CD14-positive monocyte (primary cell): ENCODE measurements at regions not wholly inside any gene's neighbourhood (a gene's known extent, or its start where the extent isn't known, plus 50 kb on each side); places are given as distances from the start of the nearest gene placed in this dataset.

ENCODE experiments used
- DNase-seq, 3 donors: peaks; one replicate each; pipeline ENCODE4 v3.0.0-alpha.2; 2011 to 2022
- H2AFZ ChIP-seq: 2 replicates; pipeline ENCODE4 v1.6.0; 2012; ENCODE audit warnings: mild to moderate bottlenecking, low read depth, low read length, inconsistent platforms; ENCODE audit not compliant: insufficient read depth, poor library complexity, severe bottlenecking
- H3K27ac ChIP-seq, 2 donors: 1 replicate in 1 of 2; 2 replicates in 1 of 2; pipeline ENCODE4 v1.5.1; 2012 to 2013; ENCODE audit warnings: low read length in 2 of 2, control low read depth in 1 of 2, inconsistent platforms in 1 of 2, low read depth in 1 of 2, mild to moderate bottlenecking in 1 of 2
- H3K27me3 ChIP-seq, 2 donors: one replicate each; pipeline versions ENCODE4 v1.6.0 to v1.6.1; 2011 to 2013; ENCODE audit warnings: low read length in 2 of 2; ENCODE audit not compliant: control insufficient read depth in 2 of 2, insufficient read depth in 2 of 2
- H3K36me3 ChIP-seq, 2 donors: replicated peaks in 1 of 2; 1 replicate in 1 of 2; 2 replicates in 1 of 2; pipeline versions ENCODE4 v1.5.1 to v1.6.1; 2012 to 2013; ENCODE audit warnings: low read length in 2 of 2, control low read depth in 1 of 2, inconsistent platforms in 1 of 2, mild to moderate bottlenecking in 1 of 2; ENCODE audit not compliant: insufficient read depth in 2 of 2, control insufficient read depth in 1 of 2
- H3K4me1 ChIP-seq, 2 donors: 1 replicate in 1 of 2; 2 replicates in 1 of 2; pipeline versions ENCODE4 v1.5.1 to v1.6.1; 2012 to 2013; ENCODE audit warnings: low read length in 2 of 2, control low read depth in 1 of 2, inconsistent platforms in 1 of 2, mild to moderate bottlenecking in 1 of 2, moderate library complexity in 1 of 2; ENCODE audit not compliant: insufficient read depth in 2 of 2, control insufficient read depth in 1 of 2
- H3K4me2 ChIP-seq: replicated peaks from 2 replicates; pipeline ENCODE3; 2012; ENCODE audit warnings: low read length, moderate library complexity, mild to moderate bottlenecking; ENCODE audit not compliant: poor library complexity, severe bottlenecking; ENCODE audit errors: extremely low read depth
- H3K4me3 ChIP-seq, 3 experiments: fragments of 200-600 bp in 1 of 3; sonication (generic) in 1 of 3; replicated peaks in 1 of 3; 1 replicate in 2 of 3; 2 replicates in 1 of 3; pipeline ENCODE4 v1.5.1; 2011 to 2013; ENCODE audit warnings: low read length in 3 of 3, mild to moderate bottlenecking in 3 of 3, control low read depth in 2 of 3, low read depth in 2 of 3, inconsistent platforms in 1 of 3, moderate library complexity in 1 of 3
- H3K79me2 ChIP-seq: 2 replicates; pipeline ENCODE4 v1.6.0; 2012; ENCODE audit warnings: mild to moderate bottlenecking, control low read depth, inconsistent platforms, low read length, moderate library complexity; ENCODE audit not compliant: insufficient read depth
- H3K9ac ChIP-seq: 2 replicates; pipeline ENCODE4 v1.6.0; 2017; ENCODE audit warnings: low read length, mild to moderate bottlenecking; ENCODE audit not compliant: insufficient read depth, poor library complexity, severe bottlenecking
- H3K9me3 ChIP-seq, 2 donors: replicated peaks in 1 of 2; 1 replicate in 1 of 2; 2 replicates in 1 of 2; pipeline versions ENCODE4 v1.5.1 to v1.6.1; 2012 to 2013; ENCODE audit warnings: low read length in 2 of 2, control low read depth in 1 of 2; ENCODE audit not compliant: control insufficient read depth in 1 of 2, insufficient read depth in 1 of 2
- H4K20me1 ChIP-seq: 2 replicates; pipeline ENCODE4 v1.6.0; 2012; ENCODE audit warnings: mild to moderate bottlenecking, low read length, control low read depth, moderate library complexity; ENCODE audit not compliant: insufficient read depth
- H3K27ac Mint-ChIP-seq, 7 donors: one replicate each; pipeline ENCODE4 v1.8.0; 2020; ENCODE audit warnings: mild to moderate bottlenecking in 7 of 7, mixed read lengths in 7 of 7, moderate library complexity in 6 of 7, inconsistent platforms in 2 of 7
- H3K27me3 Mint-ChIP-seq, 3 donors: one replicate each; pipeline ENCODE4 v1.8.0; 2021 to 2022; ENCODE audit warnings: low read depth in 3 of 3, mild to moderate bottlenecking in 3 of 3, mixed read lengths in 3 of 3, moderate library complexity in 3 of 3, inconsistent platforms in 1 of 3
- H3K36me3 Mint-ChIP-seq, 2 donors: one replicate each; pipeline ENCODE4 v1.8.0; 2020; ENCODE audit warnings: mixed read lengths in 2 of 2, inconsistent platforms in 1 of 2, mild to moderate bottlenecking in 1 of 2
- H3K4me1 Mint-ChIP-seq: one replicate; pipeline ENCODE4 v1.8.0; 2020; ENCODE audit warnings: mild to moderate bottlenecking, mixed read lengths
- H3K4me3 Mint-ChIP-seq, 2 donors: one replicate each; pipeline ENCODE4 v1.8.0; 2020; ENCODE audit warnings: mild to moderate bottlenecking in 2 of 2, mixed read lengths in 2 of 2, moderate library complexity in 1 of 2
- H3K9me3 Mint-ChIP-seq, 7 donors: one replicate each; pipeline ENCODE4 v1.8.0; 2020 to 2022; ENCODE audit warnings: mixed read lengths in 7 of 7, mild to moderate bottlenecking in 6 of 7, moderate library complexity in 6 of 7, inconsistent platforms in 2 of 7
- WGBS: methylation state at CpG from one replicate; pipeline ENCODE4 v1.1.5; 2013; ENCODE audit warnings: missing lambda C conversion rate; ENCODE audit not compliant: insufficient coverage; 5-methylcytosine and 5-hydroxymethylcytosine counted together
- intact Hi-C, 2 donors: fragments of 100-400 bp; cut with micrococcal nuclease; formaldehyde crosslinking; loops; one replicate each; pipeline versions ENCODE4 v1.15.0 to v1.15.1; 2023
- TF ChIP-seq, protein P1 (sequence below): fragments of 200-600 bp; IDR thresholded peaks from one replicate; pipeline ENCODE4 v1.8.0; 2022; ENCODE audit warnings: antibody characterized with exemption, mild to moderate bottlenecking

DNA sequence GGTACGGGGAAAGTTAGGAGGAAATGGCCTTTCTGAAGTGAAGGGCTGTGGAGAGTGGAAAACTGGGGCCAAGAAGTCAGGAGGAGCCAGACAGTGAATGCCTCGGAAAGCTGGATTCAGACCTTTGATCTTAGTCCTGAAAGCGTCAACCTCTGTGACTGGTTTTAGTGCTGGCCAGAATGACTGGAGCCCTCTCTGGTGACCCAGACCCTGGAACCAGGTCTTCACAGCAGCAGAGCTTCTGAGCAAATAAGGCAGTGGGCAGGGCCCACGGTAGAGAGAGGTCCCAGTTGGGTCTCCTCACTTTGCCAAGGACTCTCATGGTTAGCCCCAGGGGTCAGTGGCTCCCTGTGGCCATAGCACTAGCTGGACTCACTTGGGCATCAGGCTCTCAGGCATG lies 157.7 kb upstream of the EEPD1 start:
- Mint-ChIP-seq H3K4me1 (no peaks in the 10 kb centered on the region), H3K36me3 (no peaks in the 10 kb centered on the region), H3K9me3 (peaks cover 0 to 3% (median 0%) of the 10 kb centered on the region in 7 donors), H3K4me3 (no peak overlapping the region), H3K27me3 (peaks cover 0 to 2% (median 0%) of the 10 kb centered on the region in 3 donors), H3K27ac (no peak overlapping the region)
- H3K4me3 ChIP-seq, result no peak overlapping the region
- H3K4me1 ChIP-seq, result no peaks in the 10 kb centered on the region
- no peaks in the 10 kb centered on the region for H3K79me2 ChIP-seq
- DNase-seq, result no peak
- no peaks in the 10 kb centered on the region for H3K27me3 ChIP-seq
- H3K27ac ChIP-seq, result no peak overlapping the region
- H3K36me3 ChIP-seq, result no peaks in the 10 kb centered on the region
- H3K4me2 ChIP-seq, result no peak overlapping the region
- TF ChIP-seq, protein P1, sequence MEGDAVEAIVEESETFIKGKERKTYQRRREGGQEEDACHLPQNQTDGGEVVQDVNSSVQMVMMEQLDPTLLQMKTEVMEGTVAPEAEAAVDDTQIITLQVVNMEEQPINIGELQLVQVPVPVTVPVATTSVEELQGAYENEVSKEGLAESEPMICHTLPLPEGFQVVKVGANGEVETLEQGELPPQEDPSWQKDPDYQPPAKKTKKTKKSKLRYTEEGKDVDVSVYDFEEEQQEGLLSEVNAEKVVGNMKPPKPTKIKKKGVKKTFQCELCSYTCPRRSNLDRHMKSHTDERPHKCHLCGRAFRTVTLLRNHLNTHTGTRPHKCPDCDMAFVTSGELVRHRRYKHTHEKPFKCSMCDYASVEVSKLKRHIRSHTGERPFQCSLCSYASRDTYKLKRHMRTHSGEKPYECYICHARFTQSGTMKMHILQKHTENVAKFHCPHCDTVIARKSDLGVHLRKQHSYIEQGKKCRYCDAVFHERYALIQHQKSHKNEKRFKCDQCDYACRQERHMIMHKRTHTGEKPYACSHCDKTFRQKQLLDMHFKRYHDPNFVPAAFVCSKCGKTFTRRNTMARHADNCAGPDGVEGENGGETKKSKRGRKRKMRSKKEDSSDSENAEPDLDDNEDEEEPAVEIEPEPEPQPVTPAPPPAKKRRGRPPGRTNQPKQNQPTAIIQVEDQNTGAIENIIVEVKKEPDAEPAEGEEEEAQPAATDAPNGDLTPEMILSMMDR, result no peak
- WGBS, result 97% methylated on average over 4 of the region's 4 CpGs
- no peaks in the 10 kb centered on the region for H4K20me1 ChIP-seq
- H3K9ac ChIP-seq, result no peak overlapping the region
- intact Hi-C loops, result no loop called here
- H2AFZ ChIP-seq, result no peak overlapping the region
- H3K9me3 ChIP-seq, result no peaks in the 10 kb centered on the region

DNA sequence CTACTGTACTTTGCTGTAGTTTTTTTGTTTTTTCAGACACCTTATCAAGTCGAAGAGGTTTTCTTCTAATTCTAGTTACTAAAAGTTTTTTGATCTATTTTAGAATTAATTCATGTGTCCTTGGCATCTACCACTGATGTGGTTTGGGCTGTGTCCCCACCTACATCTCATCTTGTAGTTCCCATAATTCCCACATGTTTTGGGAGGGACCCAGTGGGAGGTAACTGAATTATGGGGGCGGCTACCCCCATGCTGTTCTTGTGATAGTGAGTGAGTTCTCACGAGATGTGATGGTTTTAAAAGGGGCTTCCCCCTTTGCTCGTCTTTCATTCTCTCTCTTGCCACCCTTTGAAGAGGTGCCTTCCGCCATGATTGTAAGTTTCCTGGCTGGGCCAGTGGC lies 154.6 kb upstream of the EEPD1 start:
- no peak overlapping the region for H3K27ac ChIP-seq
- H3K4me3 Mint-ChIP-seq, result no peak overlapping the region
- no peak overlapping the region for H3K4me3 ChIP-seq
- WGBS, result 90% methylated on average over 2 of the region's 5 CpGs
- H3K4me2 ChIP-seq, result no peak overlapping the region
- no peak for DNase-seq
- H2AFZ ChIP-seq, result no peak overlapping the region
- peaks cover 0 to 3% (median 0%) of the 10 kb centered on the region in 7 donors for H3K9me3 Mint-ChIP-seq
- TF ChIP-seq, protein P1, result no peak
- no peaks in the 10 kb centered on the region for H3K9me3 ChIP-seq
- no peaks in the 10 kb centered on the region for H3K4me1 ChIP-seq
- H3K36me3 ChIP-seq, result no peaks in the 10 kb centered on the region
- no peaks in the 10 kb centered on the region for H4K20me1 ChIP-seq
- intact Hi-C loops, result no loop called here
- peaks cover 0 to 4% (median 0%) of the 10 kb centered on the region in 3 donors for H3K27me3 Mint-ChIP-seq
- H3K36me3 Mint-ChIP-seq, result no peaks in the 10 kb centered on the region
- peak overlapping the region in 1 of 7 donors; percentile 31 for H3K27ac Mint-ChIP-seq
- H3K9ac ChIP-seq, result no peak overlapping the region
- H3K4me1 Mint-ChIP-seq, result no peaks in the 10 kb centered on the region
- no peaks in the 10 kb centered on the region for H3K27me3 ChIP-seq
- H3K79me2 ChIP-seq, result no peaks in the 10 kb centered on the region
